PC-3 (cell line): ENCODE measurements at regions not wholly inside any gene's neighbourhood (a gene's known extent, or its start where the extent isn't known, plus 50 kb on each side); places are given as distances from the start of the nearest gene placed in this dataset.

Experiments
- ATAC-seq: fragments of 200-7000 bp; cut with Tn5 transposase; 2 replicates; pipeline ENCODE4 v1.9.1; 2020; ENCODE audit warnings: mild to moderate bottlenecking, moderate library complexity
- BruUV-seq: library from RNA; stranded (reverse); fragments of 400-500 nt; replicated peaks from 2 replicates; lab custom pipeline; 2021; lab: Mats Ljungman, UMichigan
- CTCF ChIA-PET: fragments of 300-600 bp; sonication (Branson Sonifier 250); formaldehyde crosslinking; loops from one replicate; lab custom pipeline; 2022; ENCODE audit warnings: antibody characterized with exemption; lab: Charles Lee
- POLR2A ChIA-PET: fragments of 300-600 bp; sonication (Branson Sonifier 250); formaldehyde crosslinking; loops from one replicate; lab custom pipeline; 2022; ENCODE audit warnings: antibody characterized with exemption; ENCODE audit not compliant: unreplicated experiment; lab: Charles Lee
- DNase-seq: peaks from one replicate; pipeline ENCODE4 v3.0.0-alpha.2; 2015
- H2AFZ ChIP-seq: fragments of 300-600 bp; sonication (generic); 2 replicates; pipeline ENCODE4 v1.6.0; 2016; ENCODE audit warnings: antibody characterized with exemption, low read length
- H3F3A ChIP-seq: fragments of 300-600 bp; sonication (generic); one replicate; pipeline ENCODE4 v1.6.0; 2017; ENCODE audit warnings: antibody characterized with exemption, low read length, control low read depth, mild to moderate bottlenecking; ENCODE audit not compliant: unreplicated experiment
- H3K27ac ChIP-seq: fragments of 300-600 bp; sonication (generic); 2 replicates; pipeline ENCODE4 v1.5.1; 2016; ENCODE audit warnings: mild to moderate bottlenecking, low read length
- H3K27me3 ChIP-seq: fragments of 300-600 bp; sonication (generic); 2 replicates; pipeline ENCODE4 v1.6.1; 2016; ENCODE audit warnings: low read length, mixed read lengths
- H3K36me3 ChIP-seq: fragments of 300-600 bp; sonication (generic); 2 replicates; pipeline ENCODE4 v1.6.1; 2016; ENCODE audit warnings: low read depth, mixed run types, low read length, mixed read lengths
- H3K4me1 ChIP-seq: fragments of 300-600 bp; sonication (generic); 2 replicates; pipeline ENCODE4 v1.5.1; 2016; ENCODE audit warnings: low read length; ENCODE audit not compliant: insufficient read depth
- H3K4me2 ChIP-seq: fragments of 300-600 bp; sonication (generic); 2 replicates; pipeline ENCODE4 v1.6.0; 2016; ENCODE audit warnings: low read length
- H3K4me3 ChIP-seq: fragments of 300-600 bp; sonication (generic); 2 replicates; pipeline ENCODE4 v1.5.1; 2016; ENCODE audit warnings: mild to moderate bottlenecking, low read length, mixed read lengths
- H3K79me2 ChIP-seq: fragments of 300-600 bp; sonication (generic); 2 replicates; pipeline ENCODE4 v1.6.1; 2017; ENCODE audit warnings: low read length, mixed read lengths
- H3K9ac ChIP-seq: fragments of 300-600 bp; sonication (generic); 2 replicates; pipeline ENCODE4 v1.6.0; 2016; ENCODE audit warnings: mild to moderate bottlenecking, low read length
- H3K9me2 ChIP-seq: fragments of 300-600 bp; sonication (generic); replicated peaks from 2 replicates; pipeline ENCODE4 v1.6.1; 2016; ENCODE audit warnings: mixed run types, low read length, mixed read lengths
- H3K9me3 ChIP-seq: fragments of 300-600 bp; sonication (generic); 2 replicates; pipeline ENCODE4 v1.6.1; 2016; ENCODE audit warnings: low read length, mixed read lengths
- H4K20me1 ChIP-seq: fragments of 300-600 bp; sonication (generic); 2 replicates; pipeline ENCODE4 v1.6.1; 2016; ENCODE audit warnings: low read length, mixed read lengths
- EZH2 ChIP-seq: fragments of 300-600 bp; sonication (generic); IDR thresholded peaks from one replicate; pipeline ENCODE4 v1.6.1; 2017; ENCODE audit warnings: antibody characterized with exemption, mild to moderate bottlenecking, low read length; ENCODE audit not compliant: unreplicated experiment
- EZH2phosphoT487 ChIP-seq: fragments of 300-600 bp; sonication (generic); IDR thresholded peaks from 2 replicates; pipeline ENCODE4 v1.6.1; 2018; ENCODE audit warnings: mild to moderate bottlenecking, antibody characterized with exemption, low read length, borderline replicate concordance
- intact Hi-C: fragments of 100-400 bp; cut with micrococcal nuclease; formaldehyde crosslinking; loops from 2 replicates; pipeline ENCODE4 v1.9.0; 2023
- TF ChIP-seq, protein P1 (sequence below): fragments of 300-600 bp; sonication (generic); conservative IDR thresholded peaks from 2 replicates; pipeline ENCODE4 v1.5.1; 2017; ENCODE audit warnings: antibody characterized with exemption, low read depth, mild to moderate bottlenecking, low read length

DNA sequence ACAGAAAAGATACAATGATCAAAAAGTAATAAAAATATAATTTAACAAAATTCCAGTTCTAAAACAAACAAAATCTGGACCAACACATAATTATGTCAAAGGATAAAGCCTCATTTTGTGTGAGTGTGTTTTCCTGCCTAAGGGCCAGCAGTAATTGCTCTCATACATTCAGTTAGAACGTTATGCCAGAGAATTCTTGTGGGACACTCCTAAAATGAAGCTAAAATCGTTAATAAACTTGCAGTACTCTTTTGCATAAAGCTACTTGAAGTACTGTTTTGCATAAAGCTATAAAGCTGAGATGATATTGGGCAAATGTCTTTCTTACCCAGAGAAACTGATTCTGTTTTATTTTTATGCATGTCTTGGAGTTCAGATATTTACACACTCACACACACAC is 1072.3 kb downstream of the MAT2B start:
- Histone ChIP-seq H3F3A (no peaks in the 10 kb centered on the region), H3K9me2 (no peaks in the 10 kb centered on the region), H3K4me2 (no peak overlapping the region), H3K4me3 (no peak overlapping the region), H3K4me1 (no peaks in the 10 kb centered on the region), H3K9ac (no peak overlapping the region), H3K27ac (no peak overlapping the region), H3K79me2 (no peaks in the 10 kb centered on the region), H3K27me3 (no peaks in the 10 kb centered on the region), H3K36me3 (no peaks in the 10 kb centered on the region), H4K20me1 (no peaks in the 10 kb centered on the region), H2AFZ (no peak overlapping the region), H3K9me3 (no peaks in the 10 kb centered on the region)
- DNase-seq (no peak), ATAC-seq (no peak)
- intact Hi-C loops: no loop called here
- TF ChIP-seq EZH2: no peak
- TF ChIP-seq, protein P1, sequence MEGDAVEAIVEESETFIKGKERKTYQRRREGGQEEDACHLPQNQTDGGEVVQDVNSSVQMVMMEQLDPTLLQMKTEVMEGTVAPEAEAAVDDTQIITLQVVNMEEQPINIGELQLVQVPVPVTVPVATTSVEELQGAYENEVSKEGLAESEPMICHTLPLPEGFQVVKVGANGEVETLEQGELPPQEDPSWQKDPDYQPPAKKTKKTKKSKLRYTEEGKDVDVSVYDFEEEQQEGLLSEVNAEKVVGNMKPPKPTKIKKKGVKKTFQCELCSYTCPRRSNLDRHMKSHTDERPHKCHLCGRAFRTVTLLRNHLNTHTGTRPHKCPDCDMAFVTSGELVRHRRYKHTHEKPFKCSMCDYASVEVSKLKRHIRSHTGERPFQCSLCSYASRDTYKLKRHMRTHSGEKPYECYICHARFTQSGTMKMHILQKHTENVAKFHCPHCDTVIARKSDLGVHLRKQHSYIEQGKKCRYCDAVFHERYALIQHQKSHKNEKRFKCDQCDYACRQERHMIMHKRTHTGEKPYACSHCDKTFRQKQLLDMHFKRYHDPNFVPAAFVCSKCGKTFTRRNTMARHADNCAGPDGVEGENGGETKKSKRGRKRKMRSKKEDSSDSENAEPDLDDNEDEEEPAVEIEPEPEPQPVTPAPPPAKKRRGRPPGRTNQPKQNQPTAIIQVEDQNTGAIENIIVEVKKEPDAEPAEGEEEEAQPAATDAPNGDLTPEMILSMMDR: no peak
- no peak for TF ChIP-seq EZH2phosphoT487
- no TSS peak for BruUV-seq
- ChIA-PET CTCF (no interaction called here), POLR2A (no interaction called here)

DNA sequence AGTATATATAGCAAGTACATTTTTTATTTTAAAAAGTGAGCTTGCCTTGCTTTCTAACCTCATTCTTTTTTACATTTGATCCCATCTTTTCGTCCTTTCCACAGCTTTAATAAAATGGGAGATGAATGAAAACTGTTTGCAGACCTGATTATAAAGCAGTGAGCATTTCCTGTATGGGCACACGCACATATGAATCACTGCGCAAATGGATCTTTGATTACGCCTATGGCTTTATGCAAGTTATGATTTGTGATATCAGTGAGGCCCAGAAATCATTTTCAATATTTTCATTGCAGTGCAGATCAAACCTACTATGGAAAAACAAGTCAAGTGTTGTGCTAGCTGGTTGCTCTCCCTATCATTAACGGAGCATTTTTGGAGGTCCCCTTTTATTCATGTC is 1073.0 kb downstream of the MAT2B start:
- Histone ChIP-seq H3K9ac (no peak overlapping the region), H3K36me3 (no peaks in the 10 kb centered on the region), H3K4me1 (no peaks in the 10 kb centered on the region), H3K27ac (no peak overlapping the region), H3K9me3 (no peaks in the 10 kb centered on the region), H3K4me3 (no peak overlapping the region), H3K9me2 (no peaks in the 10 kb centered on the region), H3K27me3 (no peaks in the 10 kb centered on the region), H4K20me1 (no peaks in the 10 kb centered on the region), H3F3A (no peaks in the 10 kb centered on the region), H3K4me2 (no peak overlapping the region), H3K79me2 (no peaks in the 10 kb centered on the region), H2AFZ (no peak overlapping the region)
- POLR2A ChIA-PET: no interaction called here
- intact Hi-C loops: no loop called here
- TF ChIP-seq, protein P1: no peak
- no peak for TF ChIP-seq EZH2phosphoT487
- TF ChIP-seq EZH2: no peak
- BruUV-seq: no TSS peak
- DNase-seq: no peak
- CTCF ChIA-PET: no interaction called here
- no peak for ATAC-seq

DNA sequence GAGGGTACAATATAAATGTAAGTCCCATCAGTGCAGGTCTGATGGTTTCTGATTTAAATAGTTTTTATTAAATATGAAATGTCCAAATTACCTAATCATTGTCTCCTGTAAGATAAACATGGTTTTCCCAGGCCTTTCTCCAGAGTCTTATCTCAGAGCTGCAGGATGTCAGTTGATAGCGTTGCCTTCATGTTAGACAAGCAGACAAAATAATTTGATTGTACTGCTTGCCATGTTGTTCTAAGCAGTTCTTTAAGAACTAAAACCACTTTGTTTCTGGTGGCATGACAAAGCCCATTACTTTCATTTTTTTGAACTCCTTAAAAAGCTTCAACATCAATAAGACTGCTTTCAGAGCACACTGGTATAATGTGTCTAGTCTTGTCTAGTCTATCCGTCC is 1073.5 kb downstream of the MAT2B start:
- CTCF ChIA-PET: no interaction called here
- Histone ChIP-seq H3K9ac (no peak overlapping the region), H3K36me3 (no peaks in the 10 kb centered on the region), H3K4me2 (no peak overlapping the region), H3K4me3 (no peak overlapping the region), H3K27me3 (no peaks in the 10 kb centered on the region), H3K4me1 (no peaks in the 10 kb centered on the region), H3K9me2 (no peaks in the 10 kb centered on the region), H4K20me1 (no peaks in the 10 kb centered on the region), H2AFZ (no peak overlapping the region), H3F3A (no peaks in the 10 kb centered on the region), H3K79me2 (no peaks in the 10 kb centered on the region), H3K9me3 (no peaks in the 10 kb centered on the region), H3K27ac (no peak overlapping the region)
- no TSS peak for BruUV-seq
- no peak for DNase-seq
- POLR2A ChIA-PET: no interaction called here
- TF ChIP-seq, protein P1: no peak
- no peak for TF ChIP-seq EZH2
- no peak for TF ChIP-seq EZH2phosphoT487
- intact Hi-C loops: no loop called here
- no peak for ATAC-seq
